ENCODE measurements at regions not wholly inside any gene's neighbourhood (a gene's known extent, or its start where the extent isn't known, plus 50 kb on each side); places are given as distances from the start of the nearest gene placed in this dataset.
A peak's percentile ranks its signal among the peaks of the same experiment; 100 is the strongest.

DNA sequence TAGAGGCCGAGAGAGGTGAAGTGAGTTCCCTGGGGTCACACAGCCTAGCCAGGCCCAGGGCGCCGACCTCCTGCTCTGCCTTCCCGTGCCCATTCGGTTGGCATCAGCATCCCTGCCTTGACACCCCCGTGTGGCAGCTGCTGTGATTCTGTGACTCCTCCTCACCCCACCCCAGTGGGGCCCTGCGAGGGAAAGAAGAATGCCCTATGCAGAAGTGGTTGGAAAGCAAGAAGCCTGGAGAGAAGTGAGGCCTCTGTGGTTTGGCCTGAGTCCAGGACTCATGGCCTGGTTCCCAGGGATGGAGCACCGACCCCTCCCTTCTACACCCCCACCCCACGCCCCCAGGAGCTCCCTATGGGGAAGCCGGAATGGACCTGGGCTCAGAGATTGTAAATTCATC is 296.2 kb downstream of the SEC14L1 start:
- no peak overlapping the region for H3K27ac ChIP-seq (ENCODE audit: extremely low read length, insufficient read depth, low read length)
- peaks cover 44% of the 10 kb centered on the region for H3K79me2 ChIP-seq (ENCODE audit: insufficient read depth, low read length)
- no peaks in the 10 kb centered on the region for H3K4me1 ChIP-seq (ENCODE audit: insufficient read depth, low read length)
- peak; percentile 14 for TF ChIP-seq AGO2 (optimal IDR thresholded peaks at IDR 0.05; ENCODE audit: low read depth, low read length)
- no peak for TF ChIP-seq CAMTA2 (CRISPR knock-in tag; IDR thresholded peaks at IDR 0.05; ENCODE audit: borderline replicate concordance)
- TF ChIP-seq RFX5 (IDR thresholded peaks at IDR 0.05; ENCODE audit: low read depth, low read length): no peak
- TF ChIP-seq ZNF260 (CRISPR knock-in tag; IDR thresholded peaks at IDR 0.05; ENCODE audit: borderline replicate concordance, low read depth): no peak
- TF ChIP-seq, protein P1, sequence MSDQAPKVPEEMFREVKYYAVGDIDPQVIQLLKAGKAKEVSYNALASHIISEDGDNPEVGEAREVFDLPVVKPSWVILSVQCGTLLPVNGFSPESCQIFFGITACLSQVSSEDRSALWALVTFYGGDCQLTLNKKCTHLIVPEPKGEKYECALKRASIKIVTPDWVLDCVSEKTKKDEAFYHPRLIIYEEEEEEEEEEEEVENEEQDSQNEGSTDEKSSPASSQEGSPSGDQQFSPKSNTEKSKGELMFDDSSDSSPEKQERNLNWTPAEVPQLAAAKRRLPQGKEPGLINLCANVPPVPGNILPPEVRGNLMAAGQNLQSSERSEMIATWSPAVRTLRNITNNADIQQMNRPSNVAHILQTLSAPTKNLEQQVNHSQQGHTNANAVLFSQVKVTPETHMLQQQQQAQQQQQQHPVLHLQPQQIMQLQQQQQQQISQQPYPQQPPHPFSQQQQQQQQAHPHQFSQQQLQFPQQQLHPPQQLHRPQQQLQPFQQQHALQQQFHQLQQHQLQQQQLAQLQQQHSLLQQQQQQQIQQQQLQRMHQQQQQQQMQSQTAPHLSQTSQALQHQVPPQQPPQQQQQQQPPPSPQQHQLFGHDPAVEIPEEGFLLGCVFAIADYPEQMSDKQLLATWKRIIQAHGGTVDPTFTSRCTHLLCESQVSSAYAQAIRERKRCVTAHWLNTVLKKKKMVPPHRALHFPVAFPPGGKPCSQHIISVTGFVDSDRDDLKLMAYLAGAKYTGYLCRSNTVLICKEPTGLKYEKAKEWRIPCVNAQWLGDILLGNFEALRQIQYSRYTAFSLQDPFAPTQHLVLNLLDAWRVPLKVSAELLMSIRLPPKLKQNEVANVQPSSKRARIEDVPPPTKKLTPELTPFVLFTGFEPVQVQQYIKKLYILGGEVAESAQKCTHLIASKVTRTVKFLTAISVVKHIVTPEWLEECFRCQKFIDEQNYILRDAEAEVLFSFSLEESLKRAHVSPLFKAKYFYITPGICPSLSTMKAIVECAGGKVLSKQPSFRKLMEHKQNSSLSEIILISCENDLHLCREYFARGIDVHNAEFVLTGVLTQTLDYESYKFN (CRISPR knock-in tag; conservative IDR thresholded peaks at IDR 0.05): no peak
- TF ChIP-seq ZNF768 (CRISPR knock-in tag; IDR thresholded peaks at IDR 0.05): peak; percentile 24; the same call in 1 of the 2 replicates
- TF ChIP-seq CCAR2 (optimal IDR thresholded peaks at IDR 0.05; ENCODE audit: low read depth, low read length): no peak
- no peak for TF ChIP-seq GMEB2 (CRISPR knock-in tag; IDR thresholded peaks at IDR 0.05; ENCODE audit: low read depth)
- CTCF ChIA-PET (ENCODE audit: low intra/inter-chr PET ratio, low total read pairs): no interaction called here
- H3K4me2 ChIP-seq (ENCODE audit: low read depth, low read length): no peak overlapping the region
- no peaks in the 10 kb centered on the region for H3K9me3 ChIP-seq (ENCODE audit: low read length)
- in situ Hi-C loops (cut with HindIII; ENCODE audit: extremely low pct_ligation_motif_present, low pct_unique_long_range_greater_than_20kb) (no loop called here), intact Hi-C loops (cut with micrococcal nuclease; ENCODE audit: unreplicated experiment) (no loop called here)
- DNase-seq (ENCODE audit: low spot score): no peak
- no peaks in the 10 kb centered on the region for H3K27me3 ChIP-seq (ENCODE audit: control insufficient read depth in 1 of 2, insufficient read depth in 2 of 2, low read length in 2 of 2)
- H3K36me3 ChIP-seq (replicated peaks in 1 of 2; ENCODE audit: control insufficient read depth in 1 of 2, insufficient read depth in 2 of 2, low read length in 2 of 2): peaks cover 27 to 80% of the 10 kb centered on the region in 2 experiments
- WGBS (ENCODE audit: low lambda C conversion rate): 95% methylated on average over 10 of the region's 10 CpGs
- peaks cover 47% of the 10 kb centered on the region; the same call in 1 of the 2 replicates for H4K20me1 ChIP-seq (ENCODE audit: insufficient read depth, low read length)
- no peak overlapping the region for H3K4me3 ChIP-seq (replicated peaks in 1 of 3; ENCODE audit: insufficient read depth in 1 of 3, low read depth in 2 of 3, low read length in 3 of 3)
- BruUV-seq (replicated peaks): no TSS peak
- POLR2A ChIA-PET: interaction anchor here (3.2 kb wide), 1 partner anchor 14 kb away, joined by 11 read pairs; no protein-coding TSS in a partner anchor
- no peak overlapping the region for H3K9ac ChIP-seq (ENCODE audit: insufficient read depth, low read depth, low read length)
- no peak for FAIRE-seq
- H2AFZ ChIP-seq (ENCODE audit: low read length): no peak overlapping the region
- ATAC-seq: no peak

Measured in HepG2 (cell line).